HG03103 (cell line): ENCODE measurements at regions not wholly inside any gene's neighbourhood (a gene's known extent, or its start where the extent isn't known, plus 50 kb on each side); places are given as distances from the start of the nearest gene placed in this dataset.

ENCODE experiments used
- ATAC-seq: cut with Tn5 transposase; IDR thresholded peaks from one replicate; pipeline ENCODE4 v1.9.1; 2021; ENCODE audit warnings: low read depth; ENCODE audit not compliant: unreplicated experiment

GRCh38 chr16:73852561-73852960 is 444.1 kb upstream of the PSMD7 start:
- no peak for ATAC-seq

GRCh38 chr16:73848993-73849392 is 447.6 kb upstream of the PSMD7 start:
- ATAC-seq = no peak

DNA sequence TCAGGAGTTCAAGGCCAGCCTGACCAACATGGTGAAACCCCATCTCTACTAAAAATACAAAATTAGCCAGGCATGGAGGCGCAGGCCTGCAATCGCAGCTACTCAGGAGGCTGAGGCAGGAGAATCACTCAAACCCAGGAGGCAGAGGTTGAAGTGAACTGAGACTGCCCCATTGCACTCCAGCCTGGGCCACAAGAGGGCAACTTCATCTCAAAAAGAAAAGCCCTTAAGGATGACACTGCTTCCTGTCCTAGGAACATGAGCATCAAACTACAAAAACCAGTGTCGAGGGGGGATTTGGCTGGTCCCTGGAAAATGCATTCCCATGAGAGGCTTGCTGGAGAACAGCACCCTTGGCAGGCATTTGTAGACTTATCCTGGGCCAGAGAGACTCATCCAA is 449.5 kb upstream of the PSMD7 start:
- ATAC-seq = no peak

DNA sequence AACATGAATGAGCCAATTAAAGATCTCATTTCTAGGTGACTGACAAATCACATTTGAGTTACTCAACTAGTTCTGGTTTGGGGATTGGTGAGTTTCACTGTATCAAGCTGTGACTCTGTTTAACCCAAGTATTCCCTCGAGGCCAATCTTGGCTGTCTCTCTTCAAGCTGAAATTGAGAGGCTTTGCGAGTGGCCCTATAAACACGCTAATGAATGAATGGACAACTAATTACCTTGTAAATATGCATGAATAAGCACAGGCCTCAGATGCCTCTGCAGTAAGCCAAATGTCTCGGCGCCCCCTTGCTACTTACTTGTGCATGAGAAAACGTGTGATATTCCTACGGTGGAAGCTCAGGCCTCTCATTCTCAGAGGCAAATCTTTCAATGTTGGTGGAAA is 450.3 kb upstream of the PSMD7 start:
- no peak for ATAC-seq

- no peak for ATAC-seq
Measured at GRCh38 chr16:73846007-73846330, 450.6 kb upstream of the PSMD7 start.

DNA sequence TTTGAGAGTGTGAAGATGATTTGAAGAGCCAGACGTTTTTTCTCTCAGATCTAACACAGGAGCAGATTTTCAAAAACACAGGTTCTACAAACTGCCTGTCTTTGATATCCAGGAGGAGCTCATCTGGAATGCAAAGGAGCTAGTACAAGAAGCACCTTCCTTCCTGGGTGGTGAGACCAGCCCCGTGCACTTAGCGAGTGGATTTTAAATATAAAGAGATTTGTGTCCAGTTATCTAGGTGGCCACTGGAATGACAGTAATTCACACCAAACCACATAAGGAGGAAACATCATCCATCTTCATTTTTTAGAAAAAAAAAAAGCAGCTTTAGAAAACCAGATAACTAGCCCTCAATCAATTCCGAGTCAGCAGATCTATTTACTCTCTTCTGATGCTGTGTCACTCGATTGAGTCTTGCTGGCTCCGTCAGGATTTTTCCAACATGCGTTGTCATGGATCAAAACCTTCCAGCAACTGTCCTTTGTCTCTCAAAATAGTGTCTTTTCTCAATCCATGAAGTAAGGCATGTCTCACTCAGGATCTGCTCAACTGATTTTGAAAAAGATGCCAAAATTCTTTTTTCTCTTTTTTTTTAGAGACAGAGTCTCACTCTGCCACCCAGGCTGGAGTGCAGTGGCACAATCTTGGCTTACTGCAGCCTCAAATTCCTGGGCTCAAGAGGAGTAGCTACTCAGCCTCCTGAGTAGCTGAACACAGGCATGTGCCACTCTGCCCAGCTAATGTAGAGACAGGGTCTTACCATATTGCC is 451.2 kb upstream of the PSMD7 start:
- no peak for ATAC-seq

- no peak for ATAC-seq
Measured at GRCh38 chr16:73840728-73841127, 455.9 kb upstream of the PSMD7 start.

DNA sequence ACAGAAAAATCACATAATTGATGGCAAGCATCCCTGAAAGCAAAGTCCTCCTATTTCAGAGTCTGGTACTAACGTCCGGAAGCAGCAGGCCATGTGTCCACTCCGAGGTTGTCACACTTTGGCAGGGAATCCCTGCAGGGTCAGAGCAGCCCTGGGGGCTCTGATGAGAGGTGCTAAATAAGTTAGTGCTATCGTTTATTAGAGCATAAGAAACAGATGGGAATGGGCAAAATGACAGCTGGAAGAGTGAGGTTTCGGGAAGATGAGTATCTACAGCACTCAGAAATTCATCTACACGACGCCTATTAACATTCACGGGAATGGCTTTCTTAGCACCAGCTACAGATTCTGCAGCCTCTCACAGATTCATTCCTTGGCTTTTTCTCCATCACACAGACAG is 465.4 kb upstream of the PSMD7 start:
- no peak for ATAC-seq

DNA sequence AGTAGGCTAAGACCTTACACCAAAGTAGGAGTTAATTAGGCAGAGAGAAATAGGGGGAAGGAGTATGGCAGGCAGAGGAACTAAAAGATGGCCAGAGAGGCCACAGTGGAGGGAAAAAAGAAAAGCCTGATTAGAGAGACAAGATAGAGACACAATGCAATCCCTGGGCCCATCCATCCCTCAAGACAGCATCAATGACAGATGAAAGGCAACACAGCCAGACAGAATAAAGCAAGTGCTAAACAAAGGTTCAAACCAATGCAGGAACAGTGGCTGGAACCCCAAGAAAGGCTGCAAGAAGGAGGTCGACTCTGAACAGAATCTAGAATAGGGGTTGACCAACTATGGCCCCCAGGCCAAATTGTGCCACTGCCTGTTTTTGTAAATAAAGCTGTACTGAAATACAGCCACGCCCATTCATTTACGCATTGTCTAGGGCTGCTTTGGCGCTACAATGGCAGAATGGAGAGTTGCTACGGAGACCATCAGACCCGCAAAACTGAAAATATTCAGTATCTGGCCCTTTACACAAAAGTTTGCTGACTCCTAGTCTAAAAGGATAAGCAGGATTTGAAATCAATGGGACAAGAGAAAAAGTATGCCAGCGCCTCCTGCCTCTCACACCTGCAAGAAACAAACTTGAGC is 473.3 kb upstream of the PSMD7 start:
- no peak for ATAC-seq

DNA sequence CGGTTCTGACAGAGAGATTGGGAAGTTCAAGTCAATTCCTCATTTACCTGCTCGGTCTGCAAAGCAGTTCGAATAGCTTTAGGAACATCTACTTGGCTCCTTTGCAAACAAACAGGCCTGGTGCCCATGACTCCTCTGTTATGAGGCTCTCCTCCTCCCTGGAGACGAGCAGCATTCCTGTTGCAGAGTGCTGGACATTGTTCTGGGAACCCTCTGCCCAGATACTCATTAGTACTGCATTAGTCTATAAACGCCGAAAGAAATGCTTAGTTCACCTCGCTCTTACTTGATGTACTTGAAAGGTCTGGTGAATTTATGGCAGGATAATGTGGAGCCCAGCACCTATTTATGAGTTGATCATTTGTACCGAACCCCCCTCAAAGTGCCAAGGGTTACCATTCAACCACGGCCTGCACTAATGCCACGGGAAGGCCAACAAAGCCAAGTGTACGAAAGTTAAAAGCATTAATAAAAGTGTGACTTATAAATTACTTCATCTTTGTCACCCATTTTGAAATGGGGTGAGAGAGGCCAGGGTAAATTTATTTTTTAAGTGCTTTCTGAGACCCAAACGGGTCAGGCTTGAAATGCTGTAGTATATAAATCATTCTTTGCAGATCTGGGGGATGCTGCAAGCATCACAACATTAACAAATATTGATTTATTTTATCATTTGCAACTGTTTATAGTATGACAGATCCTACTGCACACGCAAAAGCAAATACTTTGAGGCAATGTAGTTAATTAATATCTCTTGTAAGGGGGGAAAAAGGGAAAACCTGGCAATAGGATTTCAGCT is 478.9 kb upstream of the PSMD7 start:
- ATAC-seq = no peak

- ATAC-seq = no peak
Measured at GRCh38 chr16:73813527-73813926, 483.1 kb upstream of the PSMD7 start.

GRCh38 chr16:73804456-73804855 is 492.2 kb upstream of the PSMD7 start:
- ATAC-seq = no peak

DNA sequence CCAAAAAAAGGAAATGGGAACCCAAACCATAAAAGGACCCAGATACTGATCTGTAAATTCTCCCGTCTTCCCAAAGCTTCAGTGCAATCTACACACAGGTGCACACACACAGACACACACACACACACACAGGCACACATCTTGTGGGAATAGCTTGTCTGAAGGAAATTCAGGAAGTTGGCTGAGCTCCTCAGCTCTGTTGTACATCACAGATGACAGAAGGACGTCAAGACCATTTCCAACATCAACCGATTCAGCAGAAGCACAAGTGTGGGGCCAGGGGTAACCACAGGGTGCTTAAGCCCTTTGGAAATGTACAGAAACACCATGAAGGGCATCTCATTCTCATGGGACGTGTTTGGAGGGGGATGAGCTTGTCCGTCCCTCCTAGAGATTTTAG is 498.1 kb upstream of the PSMD7 start:
- ATAC-seq = no peak

DNA sequence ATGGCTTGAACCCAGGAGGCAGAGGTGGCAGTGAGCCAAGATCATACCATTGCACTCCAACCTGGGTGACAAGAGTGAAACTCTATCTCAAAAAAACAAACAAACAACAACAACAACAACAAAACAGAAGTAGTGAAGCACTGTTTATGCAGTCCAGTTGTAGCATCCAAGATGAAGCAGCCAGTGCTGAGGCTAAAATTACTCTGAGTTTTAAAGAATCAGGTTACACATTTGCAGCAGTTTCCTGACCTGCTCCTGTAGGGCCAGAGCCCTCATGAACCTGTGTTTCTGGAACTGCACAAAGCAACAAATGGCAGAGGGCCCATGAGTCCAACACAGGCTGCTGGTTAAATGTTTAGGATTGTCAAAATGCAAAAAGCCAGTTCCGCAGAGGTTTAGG is 499.5 kb upstream of the PSMD7 start:
- no peak for ATAC-seq

GRCh38 chr16:73796241-73796640 is 500.4 kb upstream of the PSMD7 start:
- no peak for ATAC-seq

GRCh38 chr16:73794994-73795393 is 501.6 kb upstream of the PSMD7 start:
- ATAC-seq = no peak

DNA sequence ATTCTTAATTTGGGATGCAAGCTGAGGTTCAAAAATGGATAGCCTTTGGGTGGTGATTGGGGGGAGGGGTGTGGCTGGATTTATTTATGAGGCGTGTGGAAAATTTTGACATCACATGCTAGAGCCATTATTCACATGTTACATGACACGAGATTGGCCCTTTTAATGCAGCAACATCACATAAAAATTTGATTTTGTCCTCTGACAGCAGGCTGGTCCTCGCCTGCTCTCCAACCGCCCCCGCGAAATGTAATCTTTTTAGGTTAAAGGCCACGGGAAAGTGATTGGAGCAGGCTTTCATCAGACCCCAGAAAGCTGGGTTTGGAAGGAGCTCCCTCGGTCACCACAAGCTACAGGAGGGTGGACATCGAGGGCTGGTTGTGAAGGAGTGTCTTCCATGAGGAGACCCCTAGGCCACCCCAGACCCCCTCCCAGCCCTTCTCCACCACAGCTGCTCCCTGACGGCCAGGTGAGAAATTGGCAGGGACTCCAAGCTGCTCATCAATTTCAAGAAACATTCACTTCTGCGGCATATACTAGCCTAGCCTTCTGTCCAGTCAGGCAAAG is 502.7 kb upstream of the PSMD7 start:
- no peak for ATAC-seq

DNA sequence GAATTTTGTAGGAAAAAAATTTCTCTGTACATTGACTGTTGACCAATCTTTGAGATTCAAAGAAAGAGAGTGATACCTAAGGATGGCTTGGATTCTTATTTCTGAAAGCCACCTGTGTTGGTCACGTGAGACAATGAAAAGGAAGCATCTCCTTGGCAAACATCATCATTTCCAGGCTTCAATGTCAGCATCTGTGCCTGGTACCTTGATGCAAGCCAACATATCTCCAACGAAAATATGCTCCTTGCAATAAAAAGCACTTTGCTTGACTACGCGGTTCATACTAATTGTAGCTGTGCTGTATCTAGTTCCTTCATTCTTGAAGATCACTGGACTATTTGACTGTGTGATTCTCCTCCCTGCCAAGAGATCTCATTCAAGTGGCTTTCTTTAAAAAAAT is 503.4 kb upstream of the PSMD7 start:
- ATAC-seq = no peak

- ATAC-seq = no peak
Measured at GRCh38 chr16:73792199-73793020, 504.2 kb upstream of the PSMD7 start.

- ATAC-seq = no peak
Measured at GRCh38 chr16:73781297-73781696, 515.3 kb upstream of the PSMD7 start.

DNA sequence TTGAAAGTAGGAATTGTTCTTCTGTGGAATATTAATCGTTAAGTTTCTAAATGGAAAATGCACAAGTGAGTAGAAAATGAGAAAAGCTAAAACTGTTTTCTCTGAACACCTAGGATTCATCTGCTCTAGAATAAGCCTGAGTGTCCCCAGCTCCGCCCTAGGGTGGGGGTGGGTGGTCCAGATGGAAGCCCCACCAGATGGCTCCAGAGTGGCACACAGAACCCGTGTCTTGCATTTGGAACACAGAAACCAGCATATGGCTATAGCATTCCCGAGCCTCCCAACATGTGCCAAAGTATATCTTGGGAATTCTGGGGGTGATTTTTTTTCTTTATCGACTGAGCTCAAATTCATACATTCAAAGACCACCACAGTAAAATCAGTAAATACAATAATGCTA is 517.7 kb upstream of the PSMD7 start:
- ATAC-seq = no peak
